A549 (cell line): ENCODE measurements at regions not wholly inside any gene's neighbourhood (a gene's known extent, or its start where the extent isn't known, plus 50 kb on each side); places are given as distances from the start of the nearest gene placed in this dataset.

ENCODE experiments used
- ATAC-seq, 2 experiments: fragments of 200-7000 bp in 1 of 2; fragments of >200 bp in 1 of 2; cut with Nextera tagmentation in 1 of 2; cut with Tn5 transposase in 1 of 2; 3 replicates each; pipeline versions ENCODE4 v1.8.0 to v1.9.1; 2018 to 2020; ENCODE audit warnings: mild to moderate bottlenecking in 1 of 2, moderate library complexity in 1 of 2
- CTCF ChIA-PET: fragments of 300-600 bp; sonication (Branson Sonifier 250); formaldehyde crosslinking; extraction: SDS; loops from one replicate; lab custom pipeline; 2021; ENCODE audit warnings: antibody characterized with exemption, inconsistent platforms; lab: Yijun Ruan, JAX
- POLR2A ChIA-PET: fragments of 350-600 bp; formaldehyde crosslinking; extraction: SDS; loops from one replicate; lab custom pipeline; 2021; ENCODE audit warnings: antibody characterized with exemption, inconsistent platforms; lab: Yijun Ruan, JAX
- DNase-seq, 2 experiments: peaks; one replicate each; pipeline versions ENCODE4 v3.0.0 to v3.0.0-alpha.2; 2011 to 2016; ENCODE audit warnings: low read depth in 1 of 2, low spot score in 1 of 2
- FAIRE-seq: peaks from 2 replicates; lab custom pipeline; 2011; peaks lifted over from hg19 to GRCh38; lab: Jason Lieb, UNC
- H3K27ac ChIP-seq, 2 experiments: fragments of >200 bp; sonication (Bioruptor Twin); formaldehyde crosslinking; 3 replicates each; pipeline ENCODE4 v1.5.1; 2016 to 2017
- H3K4me1 ChIP-seq: fragments of >200 bp; sonication (Bioruptor Twin); formaldehyde crosslinking; 3 replicates; pipeline ENCODE4 v1.6.1; 2016
- H3K4me2 ChIP-seq: fragments of >200 bp; sonication (Bioruptor Twin); formaldehyde crosslinking; 3 replicates; pipeline ENCODE4 v1.6.1; 2016
- H3K4me3 ChIP-seq: fragments of >200 bp; sonication (Bioruptor Twin); formaldehyde crosslinking; 3 replicates; pipeline ENCODE4 v1.5.1; 2016
- H3K9me3 ChIP-seq: fragments of >200 bp; sonication (Bioruptor Twin); formaldehyde crosslinking; 3 replicates; pipeline ENCODE4 v1.6.1; 2016
- BCL3 ChIP-seq: fragments of >200 bp; sonication (Bioruptor Twin); formaldehyde crosslinking; IDR thresholded peaks from 3 replicates; pipeline ENCODE4 v1.6.1; 2016
- CBX8 ChIP-seq: fragments of 200-600 bp; sonication (generic); IDR thresholded peaks from 2 replicates; pipeline ENCODE4 v1.6.1; 2016
- CTCF ChIP-seq: fragments of >200 bp; sonication (Bioruptor Twin); formaldehyde crosslinking; IDR thresholded peaks from 3 replicates; pipeline ENCODE4 v1.5.1; 2016
- EP300 ChIP-seq, 2 experiments: fragments of >200 bp; sonication (Bioruptor Twin); formaldehyde crosslinking; IDR thresholded peaks; 2 replicates in 1 of 2; 3 replicates in 1 of 2; pipeline ENCODE4 v1.6.1; 2016 to 2017
- FOSB ChIP-seq: fragments of 250-450 bp; sonication (Bioruptor Pico); IDR thresholded peaks from 2 replicates; pipeline ENCODE4 v1.5.0; 2020; ENCODE audit warnings: mild to moderate bottlenecking, moderate library complexity
- JUN ChIP-seq, 2 experiments: fragments of >200 bp; sonication (Bioruptor Twin); formaldehyde crosslinking; IDR thresholded peaks; 2 replicates in 1 of 2; 3 replicates in 1 of 2; pipeline ENCODE4 v1.6.1; 2016 to 2017
- JUNB ChIP-seq: fragments of >200 bp; sonication (Bioruptor Twin); formaldehyde crosslinking; IDR thresholded peaks from 2 replicates; pipeline ENCODE4 v1.6.1; 2016
- KDM5A ChIP-seq: fragments of 200-600 bp; sonication (generic); IDR thresholded peaks from 2 replicates; pipeline ENCODE4 v1.6.1; 2016; ENCODE audit warnings: antibody characterized with exemption, mild to moderate bottlenecking
- MAZ ChIP-seq: fragments of 150-350 bp; IDR thresholded peaks from 2 replicates; pipeline ENCODE4 v1.6.1; 2014; ENCODE audit warnings: antibody characterized with exemption, low read depth, low read length, borderline replicate concordance
- PHF8 ChIP-seq: fragments of 200-600 bp; sonication (generic); IDR thresholded peaks from 2 replicates; pipeline ENCODE4 v1.6.1; 2016; ENCODE audit warnings: low read depth, mild to moderate bottlenecking, antibody characterized with exemption, moderate library complexity, borderline replicate concordance
- POLR2A ChIP-seq: IDR thresholded peaks from 2 replicates; pipeline ENCODE4 v1.6.1; 2012; ENCODE audit warnings: mild to moderate bottlenecking, low read length
- POLR2AphosphoS2 ChIP-seq: conservative IDR thresholded peaks from 2 replicates; pipeline ENCODE4 v1.6.1; 2012; ENCODE audit warnings: low read length, improper control_type of control experiment, inconsistent platforms
- RCOR1 ChIP-seq: fragments of 150-350 bp; IDR thresholded peaks from 2 replicates; pipeline ENCODE4 v1.6.1; 2014; ENCODE audit warnings: antibody characterized with exemption, low read length, low read depth
- REST ChIP-seq: fragments of 200-600 bp; sonication (generic); IDR thresholded peaks from 2 replicates; pipeline ENCODE4 v1.6.1; 2016; ENCODE audit warnings: antibody characterized with exemption, mild to moderate bottlenecking, moderate library complexity
- SREBF2 ChIP-seq: fragments of 450-650 bp; IDR thresholded peaks from 2 replicates; pipeline ENCODE4 v1.6.1; 2014; ENCODE audit warnings: mild to moderate bottlenecking, moderate library complexity
- WGBS: methylation state at CpG from one replicate; pipeline ENCODE4 v1.1.6; 2017; ENCODE audit errors: missing lambda C conversion rate; 5-methylcytosine and 5-hydroxymethylcytosine counted together
- TF ChIP-seq, protein P1 (sequence below): fragments of 450-650 bp; IDR thresholded peaks from 2 replicates; pipeline ENCODE4 v1.6.1; 2014; ENCODE audit warnings: antibody characterized with exemption
- TF ChIP-seq, protein P2 (sequence below): IDR thresholded peaks from 2 replicates; pipeline ENCODE4 v1.6.1; 2012; ENCODE audit warnings: low read depth, borderline replicate concordance
- TF ChIP-seq, protein P3 (sequence below): fragments of >200 bp; sonication (Bioruptor Twin); formaldehyde crosslinking; IDR thresholded peaks from 2 replicates; pipeline ENCODE4 v1.6.1; 2016

DNA sequence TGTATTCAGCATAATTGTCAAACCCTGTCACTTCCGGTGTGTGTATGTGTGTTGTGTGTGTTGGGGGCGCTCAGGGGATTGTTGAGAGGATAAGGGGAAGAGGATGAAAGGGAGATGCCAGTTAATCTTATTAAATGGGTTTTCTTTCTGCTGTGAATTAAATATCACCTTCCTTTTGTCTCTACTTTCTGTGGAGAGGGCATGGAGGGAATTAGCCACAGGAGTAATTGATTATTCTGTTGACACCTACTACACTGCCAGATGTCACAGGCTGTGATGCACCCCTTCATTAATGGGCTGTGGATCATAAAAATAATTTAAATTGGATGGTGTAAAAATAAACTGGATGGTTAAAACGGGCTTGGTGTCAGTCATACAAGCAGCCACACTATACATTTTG is 311.9 kb downstream of the MDFIC start (continued):
- TF ChIP-seq BCL3 (no peak), POLR2A (no peak)

DNA sequence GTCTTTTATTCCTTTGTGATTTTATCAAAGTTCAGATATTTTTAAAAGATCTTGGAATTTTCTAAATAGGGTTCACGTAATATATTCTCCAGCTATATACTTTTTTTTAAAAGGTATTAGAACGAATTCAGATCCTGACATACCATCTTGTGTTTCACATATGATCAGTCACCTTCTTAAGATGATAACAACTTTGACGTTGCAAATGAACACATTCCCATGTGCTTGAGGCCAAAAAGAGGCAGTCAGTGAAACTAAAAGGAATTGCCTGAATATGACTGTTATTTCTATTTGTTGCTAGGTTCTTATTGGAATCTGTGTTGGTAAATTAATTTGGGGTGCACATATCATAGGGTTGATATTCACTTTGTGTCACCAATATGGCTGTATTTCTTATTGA is 310.1 kb downstream of the MDFIC start:
- H3K4me3 ChIP-seq: no peak overlapping the region
- peaks cover 16% of the 10 kb centered on the region for H3K4me1 ChIP-seq
- FAIRE-seq: no peak
- H3K9me3 ChIP-seq: no peaks in the 10 kb centered on the region
- DNase-seq: no peak
- H3K27ac ChIP-seq: no peak overlapping the region
- WGBS: 66% methylated on average over 3 of the region's 3 CpGs
- ChIA-PET CTCF (interaction anchor here (1.1 kb wide), 1 partner anchor 366 kb away, joined by 3 read pairs; no protein-coding TSS in a partner anchor), POLR2A (no interaction called here)
- no peak overlapping the region; the same call in 2 of the 3 replicates for H3K4me2 ChIP-seq
- no peak for ATAC-seq
- TF ChIP-seq RCOR1 (no peak), CTCF (no peak), JUNB (no peak), KDM5A (no peak), JUN (IDR thresholded peaks at IDR 0.05) (no peak), SREBF2 (no peak), CBX8 (no peak), MAZ (no peak), POLR2AphosphoS2 (no peak), FOSB (CRISPR knock-in tag) (no peak), PHF8 (no peak), EP300 (IDR thresholded peaks at IDR 0.05) (no peak), REST (no peak)
- TF ChIP-seq, protein P1, sequence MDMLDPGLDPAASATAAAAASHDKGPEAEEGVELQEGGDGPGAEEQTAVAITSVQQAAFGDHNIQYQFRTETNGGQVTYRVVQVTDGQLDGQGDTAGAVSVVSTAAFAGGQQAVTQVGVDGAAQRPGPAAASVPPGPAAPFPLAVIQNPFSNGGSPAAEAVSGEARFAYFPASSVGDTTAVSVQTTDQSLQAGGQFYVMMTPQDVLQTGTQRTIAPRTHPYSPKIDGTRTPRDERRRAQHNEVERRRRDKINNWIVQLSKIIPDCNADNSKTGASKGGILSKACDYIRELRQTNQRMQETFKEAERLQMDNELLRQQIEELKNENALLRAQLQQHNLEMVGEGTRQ: no peak
- TF ChIP-seq, protein P2, sequence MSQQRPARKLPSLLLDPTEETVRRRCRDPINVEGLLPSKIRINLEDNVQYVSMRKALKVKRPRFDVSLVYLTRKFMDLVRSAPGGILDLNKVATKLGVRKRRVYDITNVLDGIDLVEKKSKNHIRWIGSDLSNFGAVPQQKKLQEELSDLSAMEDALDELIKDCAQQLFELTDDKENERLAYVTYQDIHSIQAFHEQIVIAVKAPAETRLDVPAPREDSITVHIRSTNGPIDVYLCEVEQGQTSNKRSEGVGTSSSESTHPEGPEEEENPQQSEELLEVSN: no peak
- TF ChIP-seq, protein P3, sequence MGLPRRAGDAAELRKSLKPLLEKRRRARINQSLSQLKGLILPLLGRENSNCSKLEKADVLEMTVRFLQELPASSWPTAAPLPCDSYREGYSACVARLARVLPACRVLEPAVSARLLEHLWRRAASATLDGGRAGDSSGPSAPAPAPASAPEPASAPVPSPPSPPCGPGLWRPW: no peak
